ENCODE measurements at regions not wholly inside any gene's neighbourhood (a gene's known extent, or its start where the extent isn't known, plus 50 kb on each side); places are given as distances from the start of the nearest gene placed in this dataset.

- peaks cover 4% of the 10 kb centered on the region for H3K9me3 ChIP-seq (ENCODE audit: control insufficient read depth, low read length)
- no peaks in the 10 kb centered on the region for H3K27me3 ChIP-seq (ENCODE audit: control insufficient read depth, insufficient read depth, low read length)
- H3K36me3 ChIP-seq (ENCODE audit: control insufficient read depth, insufficient read depth, low read length), result no peaks in the 10 kb centered on the region
- H3K9ac ChIP-seq (ENCODE audit: low read length), result no peak overlapping the region
- H3K4me3 ChIP-seq (ENCODE audit: low read length), result no peak overlapping the region
- no peaks in the 10 kb centered on the region for H3K4me1 ChIP-seq (ENCODE audit: control insufficient read depth, insufficient read depth, low read length)
Measured at GRCh38 chr15:25181293-25182097, 226.7 kb downstream of the SNRPN start.

- Histone ChIP-seq H3K9me3 (ENCODE audit: control insufficient read depth, low read length) (peaks cover 4% of the 10 kb centered on the region), H3K27me3 (ENCODE audit: control insufficient read depth, insufficient read depth, low read length) (no peaks in the 10 kb centered on the region), H3K4me1 (ENCODE audit: control insufficient read depth, insufficient read depth, low read length) (no peaks in the 10 kb centered on the region), H3K36me3 (ENCODE audit: control insufficient read depth, insufficient read depth, low read length) (no peaks in the 10 kb centered on the region), H3K4me3 (ENCODE audit: low read length) (no peak overlapping the region), H3K9ac (ENCODE audit: low read length) (no peak overlapping the region)
Measured at GRCh38 chr15:25182098-25182478, 227.3 kb downstream of the SNRPN start.

GRCh38 chr15:25182736-25183445 lies 228.1 kb downstream of the SNRPN start:
- no peaks in the 10 kb centered on the region for H3K36me3 ChIP-seq (ENCODE audit: control insufficient read depth, insufficient read depth, low read length)
- no peaks in the 10 kb centered on the region for H3K4me1 ChIP-seq (ENCODE audit: control insufficient read depth, insufficient read depth, low read length)
- H3K9me3 ChIP-seq (ENCODE audit: control insufficient read depth, low read length), result no peaks in the 10 kb centered on the region
- no peak overlapping the region for H3K9ac ChIP-seq (ENCODE audit: low read length)
- H3K4me3 ChIP-seq (ENCODE audit: low read length), result no peak overlapping the region
- H3K27me3 ChIP-seq (ENCODE audit: control insufficient read depth, insufficient read depth, low read length), result no peaks in the 10 kb centered on the region

- Histone ChIP-seq H3K4me3 (ENCODE audit: low read length) (no peak overlapping the region), H3K9me3 (ENCODE audit: control insufficient read depth, low read length) (no peaks in the 10 kb centered on the region), H3K4me1 (ENCODE audit: control insufficient read depth, insufficient read depth, low read length) (no peaks in the 10 kb centered on the region), H3K9ac (ENCODE audit: low read length) (no peak overlapping the region), H3K36me3 (ENCODE audit: control insufficient read depth, insufficient read depth, low read length) (no peaks in the 10 kb centered on the region), H3K27me3 (ENCODE audit: control insufficient read depth, insufficient read depth, low read length) (no peaks in the 10 kb centered on the region)
Measured at GRCh38 chr15:25183581-25184251, 228.9 kb downstream of the SNRPN start.

- no peaks in the 10 kb centered on the region for H3K36me3 ChIP-seq (ENCODE audit: control insufficient read depth, insufficient read depth, low read length)
- no peaks in the 10 kb centered on the region for H3K9me3 ChIP-seq (ENCODE audit: control insufficient read depth, low read length)
- no peak overlapping the region for H3K9ac ChIP-seq (ENCODE audit: low read length)
- no peaks in the 10 kb centered on the region for H3K4me1 ChIP-seq (ENCODE audit: control insufficient read depth, insufficient read depth, low read length)
- H3K27me3 ChIP-seq (ENCODE audit: control insufficient read depth, insufficient read depth, low read length), result no peaks in the 10 kb centered on the region
- no peak overlapping the region for H3K4me3 ChIP-seq (ENCODE audit: low read length)
Measured at GRCh38 chr15:25184356-25185155, 229.8 kb downstream of the SNRPN start.

- Histone ChIP-seq H3K9ac (ENCODE audit: low read length) (no peak overlapping the region), H3K4me3 (ENCODE audit: low read length) (no peak overlapping the region), H3K9me3 (ENCODE audit: control insufficient read depth, low read length) (no peaks in the 10 kb centered on the region), H3K27me3 (ENCODE audit: control insufficient read depth, insufficient read depth, low read length) (no peaks in the 10 kb centered on the region), H3K4me1 (ENCODE audit: control insufficient read depth, insufficient read depth, low read length) (no peaks in the 10 kb centered on the region), H3K36me3 (ENCODE audit: control insufficient read depth, insufficient read depth, low read length) (no peaks in the 10 kb centered on the region)
Measured at GRCh38 chr15:25185156-25185710, 230.4 kb downstream of the SNRPN start.

- no peaks in the 10 kb centered on the region for H3K9me3 ChIP-seq (ENCODE audit: control insufficient read depth, low read length)
- H3K36me3 ChIP-seq (ENCODE audit: control insufficient read depth, insufficient read depth, low read length), result no peaks in the 10 kb centered on the region
- no peaks in the 10 kb centered on the region for H3K4me1 ChIP-seq (ENCODE audit: control insufficient read depth, insufficient read depth, low read length)
- no peaks in the 10 kb centered on the region for H3K27me3 ChIP-seq (ENCODE audit: control insufficient read depth, insufficient read depth, low read length)
- H3K4me3 ChIP-seq (ENCODE audit: low read length), result no peak overlapping the region
- H3K9ac ChIP-seq (ENCODE audit: low read length), result no peak overlapping the region
Measured at GRCh38 chr15:25185791-25186190, 231.0 kb downstream of the SNRPN start.

GRCh38 chr15:25186411-25186810 lies 231.6 kb downstream of the SNRPN start:
- Histone ChIP-seq H3K9me3 (ENCODE audit: control insufficient read depth, low read length) (no peaks in the 10 kb centered on the region), H3K27me3 (ENCODE audit: control insufficient read depth, insufficient read depth, low read length) (no peaks in the 10 kb centered on the region), H3K36me3 (ENCODE audit: control insufficient read depth, insufficient read depth, low read length) (no peaks in the 10 kb centered on the region), H3K9ac (ENCODE audit: low read length) (no peak overlapping the region), H3K4me1 (ENCODE audit: control insufficient read depth, insufficient read depth, low read length) (no peaks in the 10 kb centered on the region), H3K4me3 (ENCODE audit: low read length) (no peak overlapping the region)

GRCh38 chr15:25186906-25187645 lies 232.3 kb downstream of the SNRPN start:
- H3K9me3 ChIP-seq (ENCODE audit: control insufficient read depth, low read length), result no peaks in the 10 kb centered on the region
- H3K36me3 ChIP-seq (ENCODE audit: control insufficient read depth, insufficient read depth, low read length), result no peaks in the 10 kb centered on the region
- no peak overlapping the region for H3K9ac ChIP-seq (ENCODE audit: low read length)
- no peak overlapping the region for H3K4me3 ChIP-seq (ENCODE audit: low read length)
- H3K4me1 ChIP-seq (ENCODE audit: control insufficient read depth, insufficient read depth, low read length), result no peaks in the 10 kb centered on the region
- H3K27me3 ChIP-seq (ENCODE audit: control insufficient read depth, insufficient read depth, low read length), result no peaks in the 10 kb centered on the region

GRCh38 chr15:25188051-25188450 lies 233.3 kb downstream of the SNRPN start:
- Histone ChIP-seq H3K4me3 (ENCODE audit: low read length) (no peak overlapping the region), H3K4me1 (ENCODE audit: control insufficient read depth, insufficient read depth, low read length) (no peaks in the 10 kb centered on the region), H3K9ac (ENCODE audit: low read length) (no peak overlapping the region), H3K36me3 (ENCODE audit: control insufficient read depth, insufficient read depth, low read length) (no peaks in the 10 kb centered on the region), H3K9me3 (ENCODE audit: control insufficient read depth, low read length) (no peaks in the 10 kb centered on the region), H3K27me3 (ENCODE audit: control insufficient read depth, insufficient read depth, low read length) (no peaks in the 10 kb centered on the region)

GRCh38 chr15:25188551-25189101 lies 233.8 kb downstream of the SNRPN start:
- Histone ChIP-seq H3K27me3 (ENCODE audit: control insufficient read depth, insufficient read depth, low read length) (no peaks in the 10 kb centered on the region), H3K36me3 (ENCODE audit: control insufficient read depth, insufficient read depth, low read length) (no peaks in the 10 kb centered on the region), H3K9ac (ENCODE audit: low read length) (no peak overlapping the region), H3K9me3 (ENCODE audit: control insufficient read depth, low read length) (no peaks in the 10 kb centered on the region), H3K4me3 (ENCODE audit: low read length) (no peak overlapping the region), H3K4me1 (ENCODE audit: control insufficient read depth, insufficient read depth, low read length) (no peaks in the 10 kb centered on the region)
